ENCODE measurements at regions not wholly inside any gene's neighbourhood (a gene's known extent, or its start where the extent isn't known, plus 50 kb on each side); places are given as distances from the start of the nearest gene placed in this dataset.

DNA sequence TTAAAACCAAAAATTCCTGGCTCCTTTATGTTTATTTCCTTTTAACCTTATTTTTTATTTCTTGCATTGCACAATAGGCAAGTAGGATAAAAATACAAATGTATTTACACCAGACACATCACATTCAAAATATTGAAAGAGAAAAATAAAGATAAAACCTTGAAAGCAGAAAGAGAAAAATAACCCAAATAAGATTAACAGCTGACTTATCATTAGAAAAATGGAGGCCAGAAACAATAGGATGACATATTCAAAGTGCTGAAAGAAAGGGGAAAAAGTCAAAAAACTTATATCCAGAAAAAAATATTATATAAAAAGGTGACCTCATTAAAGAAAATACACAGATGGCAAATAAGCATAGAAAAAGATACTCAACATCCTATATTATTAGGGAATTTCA is 459.4 kb downstream of the NUF2 start:
- no peaks in the 10 kb centered on the region for H3K79me1 ChIP-seq (ENCODE audit: insufficient read depth, low read depth, low read length, poor library complexity, severe bottlenecking)
- no peaks in the 10 kb centered on the region for H3K9me3 ChIP-seq (ENCODE audit: control insufficient read depth, low read depth, low read length)
- H3K14ac ChIP-seq (ENCODE audit: insufficient read depth, low read length) = no peak overlapping the region
- no peaks in the 10 kb centered on the region for H3K79me2 ChIP-seq (ENCODE audit: insufficient read depth, low read length)
- H3K4ac ChIP-seq (ENCODE audit: low read depth, low read length) = no peak overlapping the region
- no peaks in the 10 kb centered on the region for H3K4me1 ChIP-seq (ENCODE audit: insufficient read depth, low read length)
- H4K20me1 ChIP-seq (ENCODE audit: control insufficient read depth, insufficient read depth, insufficient read length) = no peaks in the 10 kb centered on the region
- no peak overlapping the region for H4K8ac ChIP-seq (replicated peaks; ENCODE audit: insufficient read length, low read depth, low read length)
- no peak overlapping the region for H3K18ac ChIP-seq (ENCODE audit: insufficient read length, low read depth, low read length)
- Mint-ChIP-seq H3K27ac (no peak overlapping the region), H3K36me3 (ENCODE audit: insufficient read depth in 1 of 3, low read depth in 3 of 3) (peaks cover 2 to 31% (median 5%) of the 10 kb centered on the region in 3 experiments; a peak in 4 of 7 replicates), H3K9me3 (peaks cover 25 to 31% of the 10 kb centered on the region in 2 experiments), H3K4me1 (no peaks in the 10 kb centered on the region), H3K27me3 (ENCODE audit: low read depth) (no peaks in the 10 kb centered on the region), H3K4me3 (no peak overlapping the region)
- H4K91ac ChIP-seq (ENCODE audit: insufficient read length, low read depth, low read length) = no peak overlapping the region
- no peak overlapping the region for H3K4me2 ChIP-seq (ENCODE audit: insufficient read depth, insufficient read length, low read length)
- no peaks in the 10 kb centered on the region for H3K23me2 ChIP-seq (ENCODE audit: insufficient read length, low read depth, low read length, poor library complexity, severe bottlenecking)
- no peaks in the 10 kb centered on the region for H3K27me3 ChIP-seq (ENCODE audit: insufficient read depth, low read length)
- H3K27ac ChIP-seq (ENCODE audit: insufficient read length, low read depth, low read length) = no peak overlapping the region
- no peak for DNase-seq
- no peak overlapping the region for H2BK120ac ChIP-seq (ENCODE audit: low read depth, low read length, poor library complexity, severe bottlenecking)
- no peak overlapping the region for H3K23ac ChIP-seq (ENCODE audit: insufficient read length, low read depth, low read length)
- no peak overlapping the region for H4K5ac ChIP-seq (ENCODE audit: insufficient read length, low read depth, low read length)
- H2BK5ac ChIP-seq (ENCODE audit: insufficient read length, low read length) = no peak overlapping the region
- H2AFZ ChIP-seq (ENCODE audit: low read length) = no peak overlapping the region
- H2BK15ac ChIP-seq (ENCODE audit: low read depth, low read length) = no peak overlapping the region
- H3T11ph ChIP-seq (ENCODE audit: low read length) = no peak overlapping the region
- no peak overlapping the region for H2BK12ac ChIP-seq (ENCODE audit: insufficient read length, low read depth, low read length)
- H2BK20ac ChIP-seq (ENCODE audit: low read depth, low read length, poor library complexity, severe bottlenecking) = no peak overlapping the region
- no peak overlapping the region for H3K56ac ChIP-seq (ENCODE audit: insufficient read length, low read depth, low read length)
- TF ChIP-seq, protein P1, sequence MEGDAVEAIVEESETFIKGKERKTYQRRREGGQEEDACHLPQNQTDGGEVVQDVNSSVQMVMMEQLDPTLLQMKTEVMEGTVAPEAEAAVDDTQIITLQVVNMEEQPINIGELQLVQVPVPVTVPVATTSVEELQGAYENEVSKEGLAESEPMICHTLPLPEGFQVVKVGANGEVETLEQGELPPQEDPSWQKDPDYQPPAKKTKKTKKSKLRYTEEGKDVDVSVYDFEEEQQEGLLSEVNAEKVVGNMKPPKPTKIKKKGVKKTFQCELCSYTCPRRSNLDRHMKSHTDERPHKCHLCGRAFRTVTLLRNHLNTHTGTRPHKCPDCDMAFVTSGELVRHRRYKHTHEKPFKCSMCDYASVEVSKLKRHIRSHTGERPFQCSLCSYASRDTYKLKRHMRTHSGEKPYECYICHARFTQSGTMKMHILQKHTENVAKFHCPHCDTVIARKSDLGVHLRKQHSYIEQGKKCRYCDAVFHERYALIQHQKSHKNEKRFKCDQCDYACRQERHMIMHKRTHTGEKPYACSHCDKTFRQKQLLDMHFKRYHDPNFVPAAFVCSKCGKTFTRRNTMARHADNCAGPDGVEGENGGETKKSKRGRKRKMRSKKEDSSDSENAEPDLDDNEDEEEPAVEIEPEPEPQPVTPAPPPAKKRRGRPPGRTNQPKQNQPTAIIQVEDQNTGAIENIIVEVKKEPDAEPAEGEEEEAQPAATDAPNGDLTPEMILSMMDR (conservative IDR thresholded peaks at IDR 0.05) = no peak
- no peak overlapping the region for H3K9ac ChIP-seq (ENCODE audit: extremely low read depth, insufficient read length, low read length)
- H2AK5ac ChIP-seq (ENCODE audit: insufficient read length, low read length) = no peak overlapping the region
